Endothelial cell of umbilical vein (primary cell): ENCODE measurements at regions not wholly inside any gene's neighbourhood (a gene's known extent, or its start where the extent isn't known, plus 50 kb on each side); places are given as distances from the start of the nearest gene placed in this dataset.
"Not testable (repeated sequence)": the region's sequence is repeated elsewhere in the genome, so short reads cannot be mapped to it uniquely, and the experiment has no call there.

Source experiments
- BruUV-seq: library from RNA; stranded (reverse); fragments of 400-500 nt; replicated peaks from 2 replicates; lab custom pipeline; 2021; lab: Mats Ljungman, UMichigan
- CTCF ChIA-PET: fragments of 300-600, 350-600 bp; sonication (Branson Sonifier 250); formaldehyde crosslinking; loops from one replicate; lab custom pipeline; 2021; ENCODE audit warnings: antibody characterized with exemption, inconsistent platforms; lab: Charles Lee
- POLR2A ChIA-PET: fragments of 300-600, 350-600 bp; sonication (Branson Sonifier 250); formaldehyde crosslinking; loops from one replicate; lab custom pipeline; 2021; ENCODE audit warnings: antibody characterized with exemption, inconsistent platforms; lab: Charles Lee
- DNase-seq: peaks from one replicate; pipeline ENCODE4 v3.0.0-alpha.2; 2011; ENCODE audit warnings: low read depth, low spot score
- FAIRE-seq: peaks from 2 replicates; lab custom pipeline; 2011; peaks lifted over from hg19 to GRCh38; lab: Jason Lieb, UNC
- H2AFZ ChIP-seq: 2 replicates; pipeline ENCODE4 v1.6.0; 2012; ENCODE audit warnings: low read depth, low read length, control low read depth, inconsistent platforms
- H3K27ac ChIP-seq: 2 replicates; pipeline ENCODE4 v1.5.1; 2011; ENCODE audit warnings: low read depth, mild to moderate bottlenecking, control low read depth, low read length, moderate library complexity; ENCODE audit not compliant: insufficient read depth
- H3K27me3 ChIP-seq, 2 experiments: 2 replicates each; pipeline versions ENCODE4 v1.6.0 to v1.6.1; 2011; ENCODE audit warnings: low read length in 2 of 2, mixed read lengths in 1 of 2; ENCODE audit not compliant: control insufficient read depth in 2 of 2, insufficient read depth in 2 of 2
- H3K36me3 ChIP-seq, 2 experiments: 2 replicates in 1 of 2; 3 replicates in 1 of 2; pipeline ENCODE4 v1.5.1; 2011; ENCODE audit warnings: low read length in 2 of 2, mild to moderate bottlenecking in 1 of 2, moderate library complexity in 1 of 2; ENCODE audit not compliant: control insufficient read depth in 2 of 2, insufficient read depth in 2 of 2; ENCODE audit errors: extremely low read depth in 1 of 2
- H3K4me1 ChIP-seq: 3 replicates; pipeline ENCODE4 v1.5.1; 2011; ENCODE audit warnings: mild to moderate bottlenecking, low read length; ENCODE audit not compliant: control insufficient read depth, insufficient read depth; ENCODE audit errors: extremely low read depth
- H3K4me2 ChIP-seq: 2 replicates; pipeline ENCODE4 v1.6.1; 2011; ENCODE audit warnings: low read length, control low read depth, mixed read lengths; ENCODE audit not compliant: insufficient read depth
- H3K4me3 ChIP-seq, 3 experiments: fragments of 200-600 bp in 1 of 3; sonication (generic), shearing (Covaris generic) in 1 of 3; replicated peaks in 1 of 3; 2 replicates each; pipeline ENCODE4 v1.5.1; 2011 to 2016; ENCODE audit warnings: control low read depth in 3 of 3, low read length in 3 of 3, mild to moderate bottlenecking in 2 of 3, inconsistent platforms in 1 of 3, low read depth in 1 of 3, moderate library complexity in 1 of 3; ENCODE audit not compliant: insufficient read depth in 1 of 3
- H3K79me2 ChIP-seq: 2 replicates; pipeline ENCODE4 v1.6.0; 2012; ENCODE audit warnings: low read length, inconsistent platforms; ENCODE audit not compliant: control insufficient read depth, insufficient read depth
- H3K9ac ChIP-seq: replicated peaks from 2 replicates; pipeline ENCODE3; 2011; ENCODE audit warnings: low read length, control low read depth; ENCODE audit not compliant: insufficient read depth; ENCODE audit errors: extremely low read depth
- H3K9me1 ChIP-seq: replicated peaks from 3 replicates; pipeline ENCODE4 v1.6.0; 2011; ENCODE audit warnings: mild to moderate bottlenecking, low read length; ENCODE audit not compliant: control insufficient read depth, insufficient read depth; ENCODE audit errors: extremely low read depth
- H3K9me3 ChIP-seq: replicated peaks from 2 replicates; pipeline ENCODE4 v1.5.1; 2012; ENCODE audit warnings: low read length, inconsistent platforms; ENCODE audit not compliant: control insufficient read depth, insufficient read depth
- H4K20me1 ChIP-seq: replicated peaks from 2 replicates; pipeline ENCODE3; 2011; ENCODE audit warnings: mild to moderate bottlenecking, low read length; ENCODE audit not compliant: control insufficient read depth, insufficient read depth; ENCODE audit errors: extremely low read depth
- EZH2 ChIP-seq: IDR thresholded peaks from 2 replicates; pipeline ENCODE4 v1.6.1; 2012; ENCODE audit warnings: borderline replicate concordance, low read depth, mild to moderate bottlenecking, moderate library complexity, low read length, inconsistent platforms; ENCODE audit not compliant: severe bottlenecking
- FOS ChIP-seq: IDR thresholded peaks from 2 replicates; pipeline ENCODE4 v1.6.1; 2011; ENCODE audit warnings: mild to moderate bottlenecking, low read length, moderate library complexity, borderline replicate concordance; ENCODE audit not compliant: insufficient read depth
- GATA2 ChIP-seq: IDR thresholded peaks from 2 replicates; pipeline ENCODE4 v1.7.0; 2011; ENCODE audit warnings: low read depth, mild to moderate bottlenecking, moderate library complexity, mixed read lengths, low read length; ENCODE audit not compliant: insufficient read length, insufficient read depth
- JUN ChIP-seq: IDR thresholded peaks from 2 replicates; pipeline ENCODE4 v1.6.1; 2011; ENCODE audit warnings: borderline replicate concordance, low read depth; ENCODE audit not compliant: insufficient read length, insufficient read depth
- MYC ChIP-seq: IDR thresholded peaks from one replicate; pipeline ENCODE4 v1.6.1; 2011; ENCODE audit warnings: mild to moderate bottlenecking, low read depth, low read length
- POLR2A ChIP-seq: IDR thresholded peaks from 2 replicates; pipeline ENCODE4 v1.6.1; 2012; ENCODE audit warnings: low read depth, mild to moderate bottlenecking, control low read depth, low read length
- POLR2AphosphoS5 ChIP-seq: IDR thresholded peaks from 2 replicates; pipeline ENCODE4 v1.6.1; 2012; ENCODE audit warnings: low read depth, mild to moderate bottlenecking, control low read depth, low read length, moderate library complexity; ENCODE audit not compliant: insufficient read depth
- dilution Hi-C: fragments of 300-500 bp; cut with MboI; formaldehyde crosslinking; loops from one replicate; pipeline ENCODE4 v1.15.0; 2019; ENCODE audit warnings: low sequenced_read_pairs; ENCODE audit not compliant: extremely low pct_ligation_motif_present
- intact Hi-C: fragments of 100-400 bp; cut with micrococcal nuclease; formaldehyde crosslinking; loops from one replicate; pipeline ENCODE4 v1.10.0; 2022
- TF ChIP-seq, protein P1 (sequence below): IDR thresholded peaks from 2 replicates; pipeline ENCODE4 v1.6.1; 2011; ENCODE audit not compliant: insufficient read depth, insufficient read length
- TF ChIP-seq, protein P2 (sequence below), 2 donors: IDR thresholded peaks; 1 replicate in 1 of 2; 2 replicates in 1 of 2; pipeline ENCODE4 v1.5.1; 2011; ENCODE audit warnings: low read length in 2 of 2, mild to moderate bottlenecking in 2 of 2, moderate library complexity in 2 of 2, control low read depth in 1 of 2, inconsistent platforms in 1 of 2, low read depth in 1 of 2; ENCODE audit not compliant: insufficient read depth in 1 of 2; ENCODE audit errors: extremely low read depth in 1 of 2

- no peaks in the 10 kb centered on the region for H3K36me3 ChIP-seq
- no peak for DNase-seq
- H3K79me2 ChIP-seq = no peaks in the 10 kb centered on the region
- dilution Hi-C loops = no loop called here
- H3K9ac ChIP-seq = no peak overlapping the region
- H3K9me3 ChIP-seq = no peaks in the 10 kb centered on the region
- BruUV-seq = no TSS peak
- POLR2A ChIA-PET = no interaction called here
- H2AFZ ChIP-seq = no peak overlapping the region
- no peaks in the 10 kb centered on the region for H3K9me1 ChIP-seq
- no peak overlapping the region for H3K27ac ChIP-seq
- H3K4me2 ChIP-seq = no peak overlapping the region
- H4K20me1 ChIP-seq = no peaks in the 10 kb centered on the region
- TF ChIP-seq POLR2AphosphoS5 (no peak), JUN (no peak)
- H3K4me3 ChIP-seq = no peak overlapping the region
- no peak for FAIRE-seq
- intact Hi-C loops = no loop called here
- no peaks in the 10 kb centered on the region for H3K4me1 ChIP-seq
- no peaks in the 10 kb centered on the region for H3K27me3 ChIP-seq
- CTCF ChIA-PET = no interaction called here
Measured at GRCh38 chr12:111239235-111239634, 129.7 kb downstream of the PHETA1 start.

- DNase-seq (no peak), FAIRE-seq (no peak)
- no peaks in the 10 kb centered on the region for H3K4me1 ChIP-seq
- no peaks in the 10 kb centered on the region for H3K9me3 ChIP-seq
- no peak overlapping the region for H2AFZ ChIP-seq
- H4K20me1 ChIP-seq = no peaks in the 10 kb centered on the region
- H3K27ac ChIP-seq = no peak overlapping the region
- intact Hi-C loops (no loop called here), dilution Hi-C loops (no loop called here)
- no peaks in the 10 kb centered on the region for H3K27me3 ChIP-seq
- H3K9ac ChIP-seq = no peak overlapping the region
- no peaks in the 10 kb centered on the region for H3K9me1 ChIP-seq
- TF ChIP-seq EZH2 = no peak
- no peak for TF ChIP-seq MYC
- no peak for TF ChIP-seq GATA2
- no peak for TF ChIP-seq POLR2AphosphoS5
- TF ChIP-seq JUN = no peak
- no peak for TF ChIP-seq FOS
- TF ChIP-seq, protein P1, sequence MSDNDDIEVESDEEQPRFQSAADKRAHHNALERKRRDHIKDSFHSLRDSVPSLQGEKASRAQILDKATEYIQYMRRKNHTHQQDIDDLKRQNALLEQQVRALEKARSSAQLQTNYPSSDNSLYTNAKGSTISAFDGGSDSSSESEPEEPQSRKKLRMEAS = no peak
- TF ChIP-seq, protein P2, sequence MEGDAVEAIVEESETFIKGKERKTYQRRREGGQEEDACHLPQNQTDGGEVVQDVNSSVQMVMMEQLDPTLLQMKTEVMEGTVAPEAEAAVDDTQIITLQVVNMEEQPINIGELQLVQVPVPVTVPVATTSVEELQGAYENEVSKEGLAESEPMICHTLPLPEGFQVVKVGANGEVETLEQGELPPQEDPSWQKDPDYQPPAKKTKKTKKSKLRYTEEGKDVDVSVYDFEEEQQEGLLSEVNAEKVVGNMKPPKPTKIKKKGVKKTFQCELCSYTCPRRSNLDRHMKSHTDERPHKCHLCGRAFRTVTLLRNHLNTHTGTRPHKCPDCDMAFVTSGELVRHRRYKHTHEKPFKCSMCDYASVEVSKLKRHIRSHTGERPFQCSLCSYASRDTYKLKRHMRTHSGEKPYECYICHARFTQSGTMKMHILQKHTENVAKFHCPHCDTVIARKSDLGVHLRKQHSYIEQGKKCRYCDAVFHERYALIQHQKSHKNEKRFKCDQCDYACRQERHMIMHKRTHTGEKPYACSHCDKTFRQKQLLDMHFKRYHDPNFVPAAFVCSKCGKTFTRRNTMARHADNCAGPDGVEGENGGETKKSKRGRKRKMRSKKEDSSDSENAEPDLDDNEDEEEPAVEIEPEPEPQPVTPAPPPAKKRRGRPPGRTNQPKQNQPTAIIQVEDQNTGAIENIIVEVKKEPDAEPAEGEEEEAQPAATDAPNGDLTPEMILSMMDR (IDR thresholded peaks at IDR 0.05; ENCODE audit: extremely low read depth in 1 of 2, insufficient read depth in 1 of 2, low read depth in 1 of 2, low read length in 2 of 2) = no peak
- no peak for TF ChIP-seq POLR2A
- BruUV-seq = no TSS peak
- CTCF ChIA-PET = no interaction called here
- H3K79me2 ChIP-seq = no peaks in the 10 kb centered on the region
- POLR2A ChIA-PET = no interaction called here
- no peaks in the 10 kb centered on the region for H3K36me3 ChIP-seq
- no peak overlapping the region for H3K4me2 ChIP-seq
- no peak overlapping the region for H3K4me3 ChIP-seq
Measured at GRCh38 chr12:111238075-111238734, 130.7 kb downstream of the PHETA1 start.

- H3K79me2 ChIP-seq, H3K27me3 ChIP-seq, H3K4me3 ChIP-seq, H2AFZ ChIP-seq, H3K9me1 ChIP-seq, H3K4me1 ChIP-seq, H3K9me3 ChIP-seq, H3K4me2 ChIP-seq, dilution Hi-C loops, H4K20me1 ChIP-seq, H3K27ac ChIP-seq, H3K36me3 ChIP-seq, POLR2A ChIA-PET, CTCF ChIA-PET, intact Hi-C loops, FAIRE-seq, H3K9ac ChIP-seq, DNase-seq, BruUV-seq: not testable (repeated sequence)
Measured at GRCh38 chr12:111234491-111234890, 134.4 kb downstream of the PHETA1 start.
